ENCODE measurements at regions not wholly inside any gene's neighbourhood (a gene's known extent, or its start where the extent isn't known, plus 50 kb on each side); places are given as distances from the start of the nearest gene placed in this dataset.

DNA sequence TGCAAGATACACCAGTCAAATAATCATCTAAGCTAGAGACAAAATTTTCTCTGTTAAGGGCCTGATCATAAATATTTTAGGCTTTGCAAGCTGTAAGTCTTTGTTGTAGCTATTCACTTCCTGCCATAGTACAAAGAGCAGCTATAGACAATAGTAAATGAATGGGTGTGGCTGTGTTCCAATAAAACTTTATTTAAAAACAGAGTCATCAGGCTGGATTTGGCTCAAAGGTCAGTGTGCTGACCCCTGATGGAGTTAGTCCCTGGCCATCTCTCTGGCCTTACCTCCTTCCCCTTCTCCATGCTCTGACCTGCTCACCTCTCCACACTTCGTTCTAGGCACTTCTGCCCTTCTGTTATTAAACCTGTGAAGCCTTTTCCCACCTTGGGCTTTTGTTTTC lies 86.0 kb downstream of the DRD1 start:
- Mint-ChIP-seq H3K27me3 (ENCODE audit: low read depth) (peaks cover 34% of the 10 kb centered on the region), H3K4me1 (no peaks in the 10 kb centered on the region), H3K9me3 (no peaks in the 10 kb centered on the region), H3K27ac (ENCODE audit: unreplicated experiment) (no peak overlapping the region), H3K4me3 (no peak overlapping the region), H3K36me3 (ENCODE audit: low read depth) (no peaks in the 10 kb centered on the region)
- no peak for DNase-seq (ENCODE audit: low read depth, low spot score)
- TF ChIP-seq, protein P1, sequence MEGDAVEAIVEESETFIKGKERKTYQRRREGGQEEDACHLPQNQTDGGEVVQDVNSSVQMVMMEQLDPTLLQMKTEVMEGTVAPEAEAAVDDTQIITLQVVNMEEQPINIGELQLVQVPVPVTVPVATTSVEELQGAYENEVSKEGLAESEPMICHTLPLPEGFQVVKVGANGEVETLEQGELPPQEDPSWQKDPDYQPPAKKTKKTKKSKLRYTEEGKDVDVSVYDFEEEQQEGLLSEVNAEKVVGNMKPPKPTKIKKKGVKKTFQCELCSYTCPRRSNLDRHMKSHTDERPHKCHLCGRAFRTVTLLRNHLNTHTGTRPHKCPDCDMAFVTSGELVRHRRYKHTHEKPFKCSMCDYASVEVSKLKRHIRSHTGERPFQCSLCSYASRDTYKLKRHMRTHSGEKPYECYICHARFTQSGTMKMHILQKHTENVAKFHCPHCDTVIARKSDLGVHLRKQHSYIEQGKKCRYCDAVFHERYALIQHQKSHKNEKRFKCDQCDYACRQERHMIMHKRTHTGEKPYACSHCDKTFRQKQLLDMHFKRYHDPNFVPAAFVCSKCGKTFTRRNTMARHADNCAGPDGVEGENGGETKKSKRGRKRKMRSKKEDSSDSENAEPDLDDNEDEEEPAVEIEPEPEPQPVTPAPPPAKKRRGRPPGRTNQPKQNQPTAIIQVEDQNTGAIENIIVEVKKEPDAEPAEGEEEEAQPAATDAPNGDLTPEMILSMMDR (conservative IDR thresholded peaks at IDR 0.05): no peak

DNA sequence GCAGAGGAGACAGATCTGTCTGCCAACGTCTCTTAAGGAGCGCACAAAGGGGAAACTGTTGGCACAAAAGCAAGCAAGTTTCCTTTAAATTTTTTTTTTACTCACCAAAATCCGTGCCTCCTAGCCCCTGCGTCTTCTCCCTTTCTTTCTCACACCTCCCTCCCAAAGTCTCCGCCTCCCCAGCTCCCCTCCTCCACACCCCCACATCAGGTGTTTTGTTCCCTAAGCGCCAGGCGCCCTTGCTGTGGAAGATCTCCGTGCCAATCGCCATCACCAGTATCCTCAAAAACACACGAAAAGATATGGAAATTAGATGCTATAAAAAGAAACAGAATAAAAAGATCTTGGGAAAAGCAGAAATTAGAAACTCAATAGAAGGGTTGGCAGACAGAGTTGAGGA lies 87.6 kb downstream of the DRD1 start:
- no peak overlapping the region for H3K4me3 Mint-ChIP-seq

DNA sequence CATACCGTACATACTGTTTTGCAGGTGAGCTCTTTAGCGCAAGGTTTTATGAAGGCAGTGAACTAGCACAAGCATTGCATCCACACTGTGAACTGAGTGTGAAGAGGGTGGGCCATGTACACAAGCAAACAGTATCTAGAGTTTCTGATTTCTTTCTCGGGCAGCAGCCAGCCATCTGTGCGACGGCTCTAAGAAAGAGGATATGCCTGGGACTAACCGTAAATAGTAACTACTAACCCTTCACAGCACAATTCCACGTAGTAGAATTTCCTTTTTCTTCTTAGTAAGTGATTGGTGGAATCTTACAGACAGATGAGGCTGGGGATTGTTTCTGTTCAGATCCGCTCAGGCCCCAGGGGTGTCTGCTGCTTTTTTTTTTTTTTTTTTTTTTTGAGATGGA lies 89.0 kb downstream of the DRD1 start:
- DNase-seq (ENCODE audit: low read depth, low spot score): no peak
- TF ChIP-seq, protein P1 (conservative IDR thresholded peaks at IDR 0.05): no peak
- Mint-ChIP-seq H3K9me3 (no peaks in the 10 kb centered on the region), H3K4me1 (no peaks in the 10 kb centered on the region), H3K36me3 (ENCODE audit: low read depth) (no peaks in the 10 kb centered on the region), H3K4me3 (no peak overlapping the region), H3K27ac (ENCODE audit: unreplicated experiment) (peak overlapping the region; percentile 78), H3K27me3 (ENCODE audit: low read depth) (peaks cover 32% of the 10 kb centered on the region)

More for the DNA sequence above, 87.6 kb downstream of the DRD1 start:
- no peaks in the 10 kb centered on the region for H3K9me3 Mint-ChIP-seq
- H3K27me3 Mint-ChIP-seq (ENCODE audit: low read depth): peaks cover 26% of the 10 kb centered on the region
- TF ChIP-seq, protein P1 (conservative IDR thresholded peaks at IDR 0.05): no peak
- no peaks in the 10 kb centered on the region for H3K36me3 Mint-ChIP-seq (ENCODE audit: low read depth)
- DNase-seq (ENCODE audit: low read depth, low spot score): no peak
- H3K27ac Mint-ChIP-seq (ENCODE audit: unreplicated experiment): no peak overlapping the region
- H3K4me1 Mint-ChIP-seq: no peaks in the 10 kb centered on the region

DNA sequence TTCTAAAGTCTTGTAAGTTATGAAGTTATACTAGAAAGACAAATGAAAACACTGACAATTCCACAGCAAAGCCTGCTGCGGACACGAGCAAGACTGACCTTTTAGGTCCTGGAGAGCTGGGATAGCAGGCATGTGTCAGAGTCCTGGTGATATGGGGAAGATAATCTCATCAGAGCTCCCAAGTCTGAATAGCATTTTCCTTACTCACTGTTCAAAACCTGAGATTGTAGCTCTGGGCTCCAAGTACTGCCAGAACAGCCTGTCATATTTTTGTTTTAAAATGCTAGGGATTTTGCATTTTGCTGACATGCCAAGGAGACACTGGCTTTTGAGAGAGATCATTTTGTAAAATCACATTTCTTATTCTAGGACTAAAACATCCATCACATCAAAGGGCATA lies 90.1 kb downstream of the DRD1 start:
- no peaks in the 10 kb centered on the region for H3K4me1 Mint-ChIP-seq
- no peak for DNase-seq (ENCODE audit: low read depth, low spot score)
- H3K36me3 Mint-ChIP-seq (ENCODE audit: low read depth): no peaks in the 10 kb centered on the region
- TF ChIP-seq, protein P1 (conservative IDR thresholded peaks at IDR 0.05): no peak
- no peak overlapping the region for H3K4me3 Mint-ChIP-seq
- no peaks in the 10 kb centered on the region for H3K9me3 Mint-ChIP-seq
- peaks cover 33% of the 10 kb centered on the region for H3K27me3 Mint-ChIP-seq (ENCODE audit: low read depth)
- H3K27ac Mint-ChIP-seq (ENCODE audit: unreplicated experiment): no peak overlapping the region

DNA sequence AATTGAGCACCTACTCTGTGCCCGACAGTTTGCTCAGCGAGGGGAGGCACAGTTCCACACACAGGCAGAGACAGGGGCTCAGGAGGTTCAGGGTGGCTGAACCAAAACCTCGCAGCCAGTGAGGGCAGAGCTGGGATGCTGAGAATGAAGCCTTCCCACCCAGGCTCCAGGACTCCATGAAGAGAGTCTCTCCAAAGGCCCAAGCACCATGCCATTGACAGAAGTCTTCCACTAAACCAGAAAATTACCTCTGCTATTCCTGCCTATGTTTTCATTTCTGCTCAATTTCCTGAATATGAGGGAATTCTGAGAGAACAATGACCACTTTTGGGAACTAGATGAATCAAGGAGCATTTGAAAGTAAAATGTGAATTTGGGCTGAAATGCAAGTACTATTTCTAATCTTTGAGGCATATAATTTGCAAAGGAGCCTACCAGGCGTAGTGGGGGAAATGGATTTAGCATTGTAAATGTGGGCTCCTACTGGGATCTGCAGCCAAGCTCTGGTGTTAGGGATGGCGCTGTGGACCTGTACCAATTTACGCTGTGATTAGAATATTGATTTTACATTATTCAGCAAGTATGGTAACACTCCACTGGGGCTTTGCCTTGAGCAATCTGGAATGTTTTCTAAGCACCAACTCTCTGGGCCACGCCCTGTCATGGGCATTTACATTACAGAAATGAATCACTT lies 91.9 kb downstream of the DRD1 start:
- no peak overlapping the region for H3K27ac Mint-ChIP-seq (ENCODE audit: unreplicated experiment)
- no peak overlapping the region for H3K4me3 Mint-ChIP-seq
- peaks cover 43% of the 10 kb centered on the region for H3K27me3 Mint-ChIP-seq (ENCODE audit: low read depth)
- peaks cover 3% of the 10 kb centered on the region for H3K4me1 Mint-ChIP-seq
- H3K9me3 Mint-ChIP-seq: no peaks in the 10 kb centered on the region
- TF ChIP-seq, protein P1 (conservative IDR thresholded peaks at IDR 0.05): no peak
- no peaks in the 10 kb centered on the region for H3K36me3 Mint-ChIP-seq (ENCODE audit: low read depth)
- DNase-seq (ENCODE audit: low read depth, low spot score): no peak

Measured in neural crest cell (in vitro differentiated cells).